Uterus (tissue), 3 donors: ENCODE measurements at regions not wholly inside any gene's neighbourhood (a gene's known extent, or its start where the extent isn't known, plus 50 kb on each side); places are given as distances from the start of the nearest gene placed in this dataset.

Experiments used
- DNase-seq, 2 donors: peaks; one replicate each; pipeline ENCODE4 v3.0.0-alpha.2; 2019 to 2020
- H3K27ac ChIP-seq, 2 donors: fragments of 200-600 bp; sonication (generic); 1 replicate in 1 of 2; 2 replicates in 1 of 2; pipeline ENCODE4 v1.5.1; 2016 to 2018
- H3K27me3 ChIP-seq, 2 donors: fragments of 200-600 bp; sonication (generic); one replicate each; pipeline ENCODE4 v1.5.1; 2018 to 2019; ENCODE audit warnings: control low read depth in 1 of 2
- H3K36me3 ChIP-seq, 2 donors: fragments of 200-600 bp; sonication (generic); one replicate each; pipeline ENCODE4 v1.5.1; 2019; ENCODE audit warnings: control low read depth in 1 of 2
- H3K4me1 ChIP-seq, 2 donors: fragments of 200-600 bp; sonication (generic); one replicate each; pipeline ENCODE4 v1.5.1; 2018 to 2019; ENCODE audit warnings: control low read depth in 1 of 2
- H3K4me3 ChIP-seq, 2 donors: fragments of 200-600 bp; sonication (generic); 1 replicate in 1 of 2; 2 replicates in 1 of 2; pipeline ENCODE4 v1.5.1; 2018 to 2019; ENCODE audit warnings: mild to moderate bottlenecking in 1 of 2
- H3K9me3 ChIP-seq, 2 donors: fragments of 200-600 bp; sonication (generic); one replicate each; pipeline ENCODE4 v1.5.1; 2019; ENCODE audit warnings: control low read depth in 1 of 2
- CTCF ChIP-seq, 4 experiments: fragments of 200-600 bp in 2 of 4; fragments of 450-650 bp in 2 of 4; sonication (generic) in 2 of 4; IDR thresholded peaks; one replicate each; pipeline ENCODE4 v1.5.1; 2016 to 2019; ENCODE audit warnings: antibody characterized with exemption in 4 of 4, mild to moderate bottlenecking in 2 of 4, moderate library complexity in 1 of 4
- POLR2A ChIP-seq, 2 donors: fragments of 450-650 bp; IDR thresholded peaks; one replicate each; pipeline ENCODE4 v1.6.1; 2016; ENCODE audit warnings: antibody characterized with exemption in 2 of 2, mild to moderate bottlenecking in 1 of 2, moderate library complexity in 1 of 2
- intact Hi-C: fragments of 100-400 bp; cut with DNase I; formaldehyde crosslinking; loops from one replicate; pipeline ENCODE4 v1.15.1; 2023; ENCODE audit warnings: low total_unique reads
- donor health status: DM: yes; HTN: yes; CAD: no.

DNA sequence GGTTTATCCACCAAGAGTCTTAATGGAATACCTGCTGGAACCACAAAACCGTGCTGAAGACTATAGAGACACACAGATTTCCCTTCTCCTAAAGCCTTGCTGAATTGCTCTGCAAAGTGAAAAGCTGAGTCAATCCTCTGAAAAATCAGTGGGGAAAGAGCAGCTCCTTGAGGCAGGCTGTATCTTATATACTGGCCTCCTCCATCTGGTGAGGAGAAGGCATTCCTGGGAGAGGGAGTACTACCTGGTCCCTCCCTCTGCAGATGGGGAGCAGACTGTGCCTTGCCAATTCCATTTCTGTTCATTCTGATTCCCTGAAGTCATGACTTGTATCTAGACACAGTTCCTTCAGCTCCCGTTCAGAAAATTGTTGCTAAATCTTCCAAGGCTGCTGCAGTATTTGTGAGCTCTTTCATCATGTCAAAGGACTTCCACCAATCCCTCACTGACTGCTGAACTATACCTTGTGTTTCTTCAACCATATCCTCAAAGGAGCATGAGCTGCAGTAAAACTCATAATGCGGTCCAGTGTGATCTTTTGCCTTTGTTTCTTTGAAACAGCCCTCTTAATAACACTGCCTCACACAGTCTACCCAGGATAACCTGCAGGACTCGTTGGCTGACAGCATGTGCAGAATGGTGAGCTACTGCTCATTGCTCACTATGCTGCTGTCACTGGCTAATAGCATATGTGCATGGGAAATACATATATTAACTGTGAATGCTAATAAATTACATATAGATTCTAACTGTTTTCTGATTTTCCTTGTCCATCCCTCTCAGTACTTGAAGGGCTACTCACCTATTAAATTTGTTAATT, 84.5 kb downstream of the FOXD1 start:
- intact Hi-C loops: no loop called here
- DNase-seq: no peak
- TF ChIP-seq POLR2A (IDR thresholded peaks at IDR 0.05): no peak
- TF ChIP-seq CTCF (IDR thresholded peaks at IDR 0.05): no peak
- no peaks in the 10 kb centered on the region for H3K9me3 ChIP-seq
- H3K4me3 ChIP-seq: no peak overlapping the region
- no peaks in the 10 kb centered on the region for H3K36me3 ChIP-seq
- no peaks in the 10 kb centered on the region for H3K4me1 ChIP-seq
- no peaks in the 10 kb centered on the region for H3K27me3 ChIP-seq
- H3K27ac ChIP-seq: no peak overlapping the region

DNA sequence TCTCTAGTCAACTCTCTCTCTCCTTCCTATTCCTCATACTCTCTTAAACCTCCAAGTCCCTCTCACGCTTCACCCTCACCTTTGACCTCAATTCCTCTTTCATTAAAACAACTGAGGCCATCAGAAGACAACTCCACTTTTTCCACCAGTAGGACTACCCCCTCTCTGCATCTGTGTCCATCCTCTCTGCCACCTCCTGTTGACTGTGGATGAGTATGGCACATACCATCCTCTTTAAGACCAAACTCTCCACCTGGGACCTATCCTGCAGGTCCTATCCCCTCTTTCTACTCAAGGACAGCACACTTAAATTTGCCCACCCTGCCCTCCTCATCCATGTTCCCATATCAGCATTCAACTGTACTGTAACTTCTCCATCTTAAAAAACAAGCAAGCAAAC, 89.2 kb downstream of the FOXD1 start:
- H3K9me3 ChIP-seq: no peaks in the 10 kb centered on the region
- no peaks in the 10 kb centered on the region for H3K36me3 ChIP-seq
- H3K4me3 ChIP-seq: no peak overlapping the region
- no peak for DNase-seq
- H3K27me3 ChIP-seq: no peaks in the 10 kb centered on the region
- intact Hi-C loops: no loop called here
- TF ChIP-seq CTCF (IDR thresholded peaks at IDR 0.05) (no peak), POLR2A (IDR thresholded peaks at IDR 0.05) (no peak)
- no peak overlapping the region for H3K27ac ChIP-seq
- no peaks in the 10 kb centered on the region for H3K4me1 ChIP-seq

DNA sequence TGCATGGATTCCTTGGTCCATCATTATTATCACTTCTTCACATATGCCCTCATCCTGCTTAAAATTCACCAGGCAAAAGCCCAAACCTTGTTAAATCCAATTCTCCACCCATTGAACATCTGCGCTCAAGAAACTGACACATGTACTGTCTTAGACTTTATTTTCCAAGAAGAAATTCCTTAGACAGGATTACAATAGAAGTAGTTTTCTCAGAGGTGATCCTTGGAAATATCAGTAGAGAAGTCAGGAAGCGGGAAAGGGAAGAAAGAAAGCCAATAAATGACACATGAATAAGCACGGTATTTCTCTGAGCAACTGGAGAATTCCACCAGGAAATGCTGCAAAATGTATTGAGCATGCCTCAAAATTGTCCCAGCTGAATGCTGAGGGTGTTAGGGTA, 90.2 kb downstream of the FOXD1 start:
- H3K27me3 ChIP-seq: no peaks in the 10 kb centered on the region
- H3K27ac ChIP-seq: no peak overlapping the region
- no peaks in the 10 kb centered on the region for H3K4me1 ChIP-seq
- intact Hi-C loops: no loop called here
- H3K4me3 ChIP-seq: no peak overlapping the region
- H3K9me3 ChIP-seq: no peaks in the 10 kb centered on the region
- TF ChIP-seq POLR2A (IDR thresholded peaks at IDR 0.05) (no peak), CTCF (IDR thresholded peaks at IDR 0.05) (no peak)
- DNase-seq: no peak
- H3K36me3 ChIP-seq: no peaks in the 10 kb centered on the region

GRCh38 chr5:73357576-73357975, 91.0 kb downstream of the FOXD1 start:
- Histone ChIP-seq H3K4me1 (no peaks in the 10 kb centered on the region), H3K27me3 (no peaks in the 10 kb centered on the region), H3K27ac (no peak overlapping the region), H3K4me3 (no peak overlapping the region), H3K36me3 (no peaks in the 10 kb centered on the region), H3K9me3 (no peaks in the 10 kb centered on the region)
- TF ChIP-seq POLR2A (IDR thresholded peaks at IDR 0.05) (no peak), CTCF (IDR thresholded peaks at IDR 0.05) (no peak)
- intact Hi-C loops: no loop called here
- DNase-seq: no peak

DNA sequence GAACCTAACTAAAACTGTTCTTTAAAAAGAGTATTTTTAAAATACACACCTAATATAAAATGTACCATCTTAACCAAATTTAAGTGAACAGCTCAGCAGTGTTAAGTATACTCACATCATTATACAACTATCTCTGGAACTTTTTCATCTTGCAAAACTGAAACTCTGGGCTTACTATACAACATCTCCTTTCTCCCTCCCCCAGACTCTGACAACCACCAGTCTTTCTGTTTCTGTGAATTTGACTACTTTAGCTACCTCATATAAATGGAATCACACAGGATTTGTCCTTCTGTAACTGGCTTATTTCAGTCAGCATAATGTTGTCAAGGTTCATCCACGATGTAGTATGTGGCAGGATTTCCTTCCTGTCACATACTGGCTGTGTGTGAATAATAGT, 93.5 kb downstream of the FOXD1 start:
- Histone ChIP-seq H3K36me3 (no peaks in the 10 kb centered on the region), H3K27ac (no peak overlapping the region), H3K27me3 (no peaks in the 10 kb centered on the region), H3K4me3 (no peak overlapping the region), H3K4me1 (no peaks in the 10 kb centered on the region), H3K9me3 (no peaks in the 10 kb centered on the region)
- no peak for TF ChIP-seq POLR2A (IDR thresholded peaks at IDR 0.05)
- no peak for TF ChIP-seq CTCF (IDR thresholded peaks at IDR 0.05)
- no peak for DNase-seq
- intact Hi-C loops: no loop called here
